ENCODE measurements at regions not wholly inside any gene's neighbourhood (a gene's known extent, or its start where the extent isn't known, plus 50 kb on each side); places are given as distances from the start of the nearest gene placed in this dataset.
"Not testable (repeated sequence)": the region's sequence is repeated elsewhere in the genome, so short reads cannot be mapped to it uniquely, and the experiment has no call there.

DNA sequence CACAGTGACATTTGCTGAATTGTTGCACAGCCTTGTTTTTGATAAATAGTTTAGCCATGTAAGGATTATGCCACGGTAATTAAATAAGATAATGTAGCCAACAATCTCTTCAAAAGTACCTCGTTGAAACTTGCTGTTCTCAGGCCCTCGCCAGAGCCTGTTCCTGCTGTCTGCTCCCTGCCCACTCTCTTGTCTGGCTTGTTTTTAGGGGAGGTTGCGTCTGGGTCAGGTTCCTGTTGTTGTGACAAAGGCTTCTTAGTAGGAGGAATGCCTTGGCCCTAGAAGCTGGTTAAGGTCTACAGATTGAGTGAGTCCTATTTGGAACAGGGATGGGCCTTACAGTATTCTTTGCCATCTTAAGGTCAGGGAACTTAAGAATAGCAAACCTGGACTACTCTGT is 294.0 kb upstream of the NOTCH2NLA start:
- H3K4me3 ChIP-seq (ENCODE audit: low read depth in 1 of 2, low read length in 2 of 2); H3K36me3 ChIP-seq (ENCODE audit: insufficient read depth, low read length); H3K27ac ChIP-seq (ENCODE audit: low read depth, low read length); H3K9ac ChIP-seq (ENCODE audit: low read length); H3K27me3 ChIP-seq (ENCODE audit: control insufficient read depth in 1 of 2, insufficient read depth in 2 of 2, low read length in 2 of 2); H3K9me3 ChIP-seq (ENCODE audit: low read length); H3K4me1 ChIP-seq (ENCODE audit: insufficient read depth, low read length): not testable (repeated sequence)

GRCh38 chr1:146522345-146522744 is 293.5 kb upstream of the NOTCH2NLA start:
- H3K4me3 ChIP-seq (ENCODE audit: low read depth in 1 of 2, low read length in 2 of 2); H3K27me3 ChIP-seq (ENCODE audit: control insufficient read depth in 1 of 2, insufficient read depth in 2 of 2, low read length in 2 of 2); H3K27ac ChIP-seq (ENCODE audit: low read depth, low read length); H3K9ac ChIP-seq (ENCODE audit: low read length); H3K9me3 ChIP-seq (ENCODE audit: low read length); H3K36me3 ChIP-seq (ENCODE audit: insufficient read depth, low read length); H3K4me1 ChIP-seq (ENCODE audit: insufficient read depth, low read length): not testable (repeated sequence)

DNA sequence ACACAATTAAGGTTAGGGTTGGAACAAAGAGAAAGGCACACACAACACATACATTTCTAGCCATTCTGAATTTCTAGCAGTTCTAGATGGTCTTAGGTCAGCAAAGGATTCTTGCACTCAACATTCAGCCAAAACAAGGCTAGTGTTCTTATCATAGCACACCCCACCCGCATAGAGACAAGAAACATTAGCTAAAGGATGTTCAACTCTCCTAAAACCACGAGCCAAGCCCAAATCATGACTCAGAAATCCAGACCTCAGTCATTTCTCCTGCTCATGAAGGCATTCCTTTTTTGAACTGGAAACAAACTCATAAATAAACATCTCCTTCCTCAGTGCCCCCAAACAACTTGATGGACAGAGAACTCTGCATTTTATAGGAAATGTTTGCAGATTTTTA is 293.0 kb upstream of the NOTCH2NLA start:
- not testable (repeated sequence) for H3K9me3 ChIP-seq (ENCODE audit: low read length); H3K27ac ChIP-seq (ENCODE audit: low read depth, low read length); H3K9ac ChIP-seq (ENCODE audit: low read length); H3K36me3 ChIP-seq (ENCODE audit: insufficient read depth, low read length); H3K4me1 ChIP-seq (ENCODE audit: insufficient read depth, low read length); H3K4me3 ChIP-seq (ENCODE audit: low read depth in 1 of 2, low read length in 2 of 2); H3K27me3 ChIP-seq (ENCODE audit: control insufficient read depth in 1 of 2, insufficient read depth in 2 of 2, low read length in 2 of 2)

DNA sequence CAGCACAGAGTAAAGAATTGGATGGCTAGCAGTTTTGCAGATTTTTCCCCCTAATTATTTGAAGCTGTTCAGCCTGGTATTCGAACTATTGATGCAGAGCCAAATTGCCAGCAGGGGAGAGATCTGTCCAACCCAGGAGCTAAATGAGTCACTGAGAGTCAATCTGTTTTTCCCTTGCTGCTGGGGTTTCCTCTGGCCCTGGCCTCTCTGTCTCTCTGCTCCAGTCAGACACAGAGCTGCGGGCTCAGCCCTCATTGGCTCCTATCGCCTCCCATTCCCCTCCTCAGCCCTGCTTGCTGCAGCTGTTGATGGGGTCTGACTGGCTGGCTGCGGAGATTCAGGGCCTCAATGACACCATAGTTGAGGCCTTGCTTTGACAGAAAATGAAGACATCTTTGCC is 284.9 kb upstream of the NOTCH2NLA start:
- not testable (repeated sequence) for H3K9me3 ChIP-seq (ENCODE audit: low read length); H3K4me1 ChIP-seq (ENCODE audit: insufficient read depth, low read length); H3K36me3 ChIP-seq (ENCODE audit: insufficient read depth, low read length); H3K4me3 ChIP-seq (ENCODE audit: low read depth in 1 of 2, low read length in 2 of 2); H3K27me3 ChIP-seq (ENCODE audit: control insufficient read depth in 1 of 2, insufficient read depth in 2 of 2, low read length in 2 of 2); H3K9ac ChIP-seq (ENCODE audit: low read length); H3K27ac ChIP-seq (ENCODE audit: low read depth, low read length)

GRCh38 chr1:146511047-146511777 is 282.4 kb upstream of the NOTCH2NLA start:
- not testable (repeated sequence) for H3K27ac ChIP-seq (ENCODE audit: low read depth, low read length); H3K9ac ChIP-seq (ENCODE audit: low read length); H3K9me3 ChIP-seq (ENCODE audit: low read length); H3K36me3 ChIP-seq (ENCODE audit: insufficient read depth, low read length); H3K4me1 ChIP-seq (ENCODE audit: insufficient read depth, low read length); H3K4me3 ChIP-seq (ENCODE audit: low read depth in 1 of 2, low read length in 2 of 2); H3K27me3 ChIP-seq (ENCODE audit: control insufficient read depth in 1 of 2, insufficient read depth in 2 of 2, low read length in 2 of 2)

DNA sequence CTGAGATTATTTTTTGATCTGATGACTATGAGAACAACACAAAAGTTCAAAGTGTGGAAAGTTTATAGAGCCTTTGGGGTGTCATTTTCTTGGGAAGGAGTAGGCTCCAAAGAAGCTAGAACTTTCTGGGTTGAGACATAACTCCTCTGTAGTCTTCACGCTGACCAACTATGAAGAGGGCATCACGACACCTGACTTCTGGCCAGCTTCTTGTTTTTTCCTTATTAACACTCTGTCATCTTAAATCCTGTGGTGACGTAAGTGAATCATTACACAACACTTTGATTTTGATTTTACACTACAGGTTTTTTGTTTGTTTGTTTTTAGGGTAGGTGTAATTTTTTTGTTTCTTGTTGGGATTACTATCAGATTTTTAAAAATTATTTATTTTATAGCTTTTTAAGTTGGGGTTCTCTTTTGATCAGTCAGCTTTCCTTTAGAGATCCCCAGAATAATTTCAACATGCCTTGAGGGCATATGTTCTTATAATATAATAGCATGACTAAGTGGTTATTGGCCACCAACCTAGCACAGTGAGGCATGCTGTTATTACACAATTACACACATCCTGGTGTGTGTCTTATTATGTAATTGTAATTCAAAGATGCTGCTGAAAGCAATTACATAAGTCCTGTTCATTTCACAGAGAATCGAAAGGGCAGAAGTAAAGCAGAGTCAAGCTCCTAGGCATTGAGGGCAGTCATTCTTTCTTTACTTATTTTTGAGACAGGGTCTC is 281.6 kb upstream of the NOTCH2NLA start:
- not testable (repeated sequence) for H3K36me3 ChIP-seq (ENCODE audit: insufficient read depth, low read length); H3K4me3 ChIP-seq (ENCODE audit: low read depth in 1 of 2, low read length in 2 of 2); H3K4me1 ChIP-seq (ENCODE audit: insufficient read depth, low read length); H3K27me3 ChIP-seq (ENCODE audit: control insufficient read depth in 1 of 2, insufficient read depth in 2 of 2, low read length in 2 of 2); H3K27ac ChIP-seq (ENCODE audit: low read depth, low read length); H3K9ac ChIP-seq (ENCODE audit: low read length); H3K9me3 ChIP-seq (ENCODE audit: low read length)

DNA sequence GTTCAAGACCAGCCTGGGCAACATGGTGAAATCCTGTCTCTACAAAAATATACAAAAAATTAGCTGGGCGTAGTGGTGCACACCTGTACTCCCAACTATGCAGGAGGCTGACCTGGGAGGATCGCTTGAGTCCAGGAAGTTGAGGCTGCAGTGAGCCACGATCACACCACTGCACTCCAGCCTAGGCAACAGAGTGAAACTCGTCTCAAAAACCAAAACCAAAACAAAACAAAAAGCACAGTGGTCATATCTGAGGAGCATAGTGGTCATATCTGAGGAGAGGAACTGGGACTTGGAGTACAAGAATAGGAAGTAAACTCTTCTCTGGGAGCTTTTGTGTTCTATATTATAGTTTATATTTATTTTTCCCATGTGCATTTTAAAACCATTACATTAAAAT is 275.3 kb upstream of the NOTCH2NLA start:
- H3K4me3 ChIP-seq (ENCODE audit: low read depth in 1 of 2, low read length in 2 of 2); H3K9ac ChIP-seq (ENCODE audit: low read length); H3K27ac ChIP-seq (ENCODE audit: low read depth, low read length); H3K27me3 ChIP-seq (ENCODE audit: control insufficient read depth in 1 of 2, insufficient read depth in 2 of 2, low read length in 2 of 2); H3K36me3 ChIP-seq (ENCODE audit: insufficient read depth, low read length); H3K9me3 ChIP-seq (ENCODE audit: low read length); H3K4me1 ChIP-seq (ENCODE audit: insufficient read depth, low read length): not testable (repeated sequence)

- not testable (repeated sequence) for H3K9me3 ChIP-seq (ENCODE audit: low read length); H3K27me3 ChIP-seq (ENCODE audit: control insufficient read depth in 1 of 2, insufficient read depth in 2 of 2, low read length in 2 of 2); H3K4me3 ChIP-seq (ENCODE audit: low read depth in 1 of 2, low read length in 2 of 2); H3K9ac ChIP-seq (ENCODE audit: low read length); H3K36me3 ChIP-seq (ENCODE audit: insufficient read depth, low read length); H3K27ac ChIP-seq (ENCODE audit: low read depth, low read length); H3K4me1 ChIP-seq (ENCODE audit: insufficient read depth, low read length)
These were observed 258.7 kb upstream of the NOTCH2NLA start for GRCh38 chr1:146487555-146487954.

- not testable (repeated sequence) for H3K4me3 ChIP-seq (ENCODE audit: low read depth in 1 of 2, low read length in 2 of 2); H3K4me1 ChIP-seq (ENCODE audit: insufficient read depth, low read length); H3K36me3 ChIP-seq (ENCODE audit: insufficient read depth, low read length); H3K9ac ChIP-seq (ENCODE audit: low read length); H3K27ac ChIP-seq (ENCODE audit: low read depth, low read length); H3K27me3 ChIP-seq (ENCODE audit: control insufficient read depth in 1 of 2, insufficient read depth in 2 of 2, low read length in 2 of 2); H3K9me3 ChIP-seq (ENCODE audit: low read length)
These were observed 258.3 kb upstream of the NOTCH2NLA start for GRCh38 chr1:146487155-146487554.

DNA sequence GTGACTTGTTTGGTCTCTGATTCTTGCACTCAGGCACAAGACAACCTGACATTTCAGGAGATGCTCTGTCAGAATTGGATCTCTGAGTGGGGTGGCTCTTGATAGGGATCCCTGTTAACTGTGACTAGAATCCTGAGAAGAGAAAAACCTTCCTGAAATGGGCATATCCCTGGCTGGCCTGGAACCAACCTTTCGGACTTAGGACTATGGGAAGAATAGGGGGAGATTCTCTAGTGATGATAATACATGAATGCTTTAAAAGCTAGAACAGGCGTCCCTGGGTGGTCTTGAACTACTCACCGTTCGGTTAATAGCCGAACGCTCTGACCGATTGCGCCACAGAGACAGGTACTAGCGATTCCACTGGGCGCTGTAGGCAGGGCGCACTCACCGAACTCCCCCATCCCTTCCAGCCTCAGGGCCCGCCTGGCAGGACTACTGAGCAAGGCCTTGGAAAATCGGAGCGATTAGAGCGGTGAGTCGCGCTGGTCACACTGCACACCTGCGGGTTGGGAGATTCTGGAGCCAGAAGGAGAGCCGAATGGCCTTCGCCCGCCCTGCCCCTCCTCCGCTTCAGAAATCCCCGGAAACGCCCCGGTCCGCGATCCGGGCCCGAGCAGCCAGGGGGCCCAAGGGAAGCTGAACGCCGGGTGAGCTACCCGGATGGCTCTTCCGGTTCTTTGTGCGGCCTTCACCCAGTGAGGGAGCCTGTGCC is 257.6 kb upstream of the NOTCH2NLA start:
- not testable (repeated sequence) for H3K4me3 ChIP-seq (ENCODE audit: low read depth in 1 of 2, low read length in 2 of 2); H3K9ac ChIP-seq (ENCODE audit: low read length); H3K4me1 ChIP-seq (ENCODE audit: insufficient read depth, low read length); H3K36me3 ChIP-seq (ENCODE audit: insufficient read depth, low read length); H3K9me3 ChIP-seq (ENCODE audit: low read length); H3K27me3 ChIP-seq (ENCODE audit: control insufficient read depth in 1 of 2, insufficient read depth in 2 of 2, low read length in 2 of 2)
- peak overlapping the region; percentile 58 for H3K27ac ChIP-seq (ENCODE audit: low read depth, low read length)

DNA sequence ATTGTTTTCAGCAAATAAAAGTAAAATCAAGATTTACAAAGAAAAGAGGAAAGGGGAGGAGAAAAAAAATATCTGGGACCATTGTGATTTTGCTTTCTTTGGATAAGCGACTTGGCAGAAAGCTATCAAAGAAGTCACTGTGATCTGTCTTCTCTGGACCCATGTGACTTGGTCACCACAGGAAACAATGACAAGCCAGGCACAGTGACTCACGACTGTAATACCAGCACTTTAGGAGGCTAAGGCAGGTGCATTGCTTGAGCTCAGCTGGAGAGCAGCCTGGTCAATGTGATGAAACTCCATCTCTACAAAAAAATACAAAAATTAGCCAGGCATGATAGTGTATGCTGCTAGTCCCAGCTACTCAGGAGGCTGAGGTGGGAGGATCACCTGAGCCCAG is 255.4 kb upstream of the NOTCH2NLA start:
- H3K27ac ChIP-seq (ENCODE audit: low read depth, low read length); H3K4me1 ChIP-seq (ENCODE audit: insufficient read depth, low read length); H3K27me3 ChIP-seq (ENCODE audit: control insufficient read depth in 1 of 2, insufficient read depth in 2 of 2, low read length in 2 of 2); H3K9ac ChIP-seq (ENCODE audit: low read length); H3K9me3 ChIP-seq (ENCODE audit: low read length); H3K36me3 ChIP-seq (ENCODE audit: insufficient read depth, low read length); H3K4me3 ChIP-seq (ENCODE audit: low read depth in 1 of 2, low read length in 2 of 2): not testable (repeated sequence)

- H3K36me3 ChIP-seq (ENCODE audit: insufficient read depth, low read length) = not testable (repeated sequence)
These were observed 250.4 kb upstream of the NOTCH2NLA start for GRCh38 chr1:146479188-146479587.

More at GRCh38 chr1:146479188-146479587, 250.4 kb upstream of the NOTCH2NLA start:
- not testable (repeated sequence) for H3K9ac ChIP-seq (ENCODE audit: low read length); H3K4me1 ChIP-seq (ENCODE audit: insufficient read depth, low read length); H3K27ac ChIP-seq (ENCODE audit: low read depth, low read length); H3K27me3 ChIP-seq (ENCODE audit: control insufficient read depth in 1 of 2, insufficient read depth in 2 of 2, low read length in 2 of 2); H3K9me3 ChIP-seq (ENCODE audit: low read length); H3K4me3 ChIP-seq (ENCODE audit: low read depth in 1 of 2, low read length in 2 of 2)

Data from muscle layer of colon (tissue), 2 donors.